K562 (cell line): ENCODE measurements at regions not wholly inside any gene's neighbourhood (a gene's known extent, or its start where the extent isn't known, plus 50 kb on each side); places are given as distances from the start of the nearest gene placed in this dataset.

ENCODE experiments used
- ATAC-seq: fragments of 200-7000 bp; cut with Tn5 transposase; 3 replicates; pipeline ENCODE4 v1.9.1; 2020; ENCODE audit warnings: moderate library complexity
- BruUV-seq: library from RNA; stranded (reverse); fragments of 400-500 nt; replicated peaks from 2 replicates; lab custom pipeline; 2021; lab: Mats Ljungman, UMichigan
- CTCF ChIA-PET: fragments of 300-600 bp; formaldehyde crosslinking; extraction: SDS; loops from one replicate; lab custom pipeline; 2021; ENCODE audit warnings: low intra/inter-chr PET ratio; lab: Yijun Ruan, JAX
- POLR2A ChIA-PET: fragments of 300-600, 350-650 bp; sonication (Branson Sonifier 250); formaldehyde crosslinking; extraction: SDS; loops from one replicate; lab custom pipeline; 2021; ENCODE audit warnings: antibody characterized with exemption, inconsistent platforms; lab: Yijun Ruan, JAX
- DNase-seq, 4 experiments: peaks; one replicate each; pipeline versions ENCODE4 v3.0.0 to v3.0.0-alpha.2; 2011 to 2018; ENCODE audit warnings: low spot score in 3 of 4, mixed read lengths in 3 of 4; ENCODE audit errors: extremely low read depth in 1 of 4
- FAIRE-seq: peaks from 2 replicates; lab custom pipeline; 2011; peaks lifted over from hg19 to GRCh38; lab: Jason Lieb, UNC
- H2AFZ ChIP-seq: 2 replicates; pipeline ENCODE4 v1.6.0; 2011; ENCODE audit warnings: low read depth, low read length, control low read depth, inconsistent platforms
- H3K27ac ChIP-seq: fragments of 200-600 bp; 3 replicates; pipeline ENCODE4 v1.8.0; 2011; ENCODE audit warnings: low read depth, mild to moderate bottlenecking, control low read depth, inconsistent platforms, low read length, moderate library complexity, mixed read lengths; ENCODE audit errors: extremely low read depth
- H3K27me3 ChIP-seq, 2 experiments: fragments of 300-600 bp in 1 of 2; 2 replicates in 1 of 2; 3 replicates in 1 of 2; pipeline versions ENCODE4 v1.6.0 to v1.8.0; 2011; ENCODE audit warnings: inconsistent platforms in 2 of 2, low read length in 2 of 2, mild to moderate bottlenecking in 1 of 2, mixed read lengths in 1 of 2, moderate library complexity in 1 of 2; ENCODE audit not compliant: control insufficient read depth in 2 of 2, insufficient read depth in 2 of 2
- H3K36me3 ChIP-seq: fragments of 300-600 bp; 3 replicates; pipeline ENCODE4 v1.8.0; 2011; ENCODE audit warnings: mild to moderate bottlenecking, low read length, inconsistent platforms; ENCODE audit not compliant: control insufficient read depth, insufficient read depth
- H3K4me1 ChIP-seq, 2 experiments: fragments of 200-600 bp in 1 of 2; replicated peaks in 1 of 2; 2 replicates in 1 of 2; 3 replicates in 1 of 2; pipeline versions ENCODE4 v1.5.1 to v1.8.0; 2011; ENCODE audit warnings: inconsistent platforms in 2 of 2, low read length in 2 of 2, mild to moderate bottlenecking in 1 of 2, mixed read lengths in 1 of 2, moderate library complexity in 1 of 2; ENCODE audit not compliant: control insufficient read depth in 2 of 2, insufficient read depth in 2 of 2
- H3K4me2 ChIP-seq: 2 replicates; pipeline ENCODE4 v1.6.1; 2011; ENCODE audit warnings: low read length, control low read depth, inconsistent platforms, mixed read lengths; ENCODE audit not compliant: insufficient read depth
- H3K4me3 ChIP-seq: fragments of 200-600 bp; sonication (generic), shearing (Covaris generic); 2 replicates; pipeline ENCODE4 v1.5.1; 2016; ENCODE audit warnings: control low read depth, inconsistent platforms
- H3K79me2 ChIP-seq: fragments of 200-600 bp; 3 replicates; pipeline ENCODE4 v1.8.0; 2011; ENCODE audit warnings: low read length, inconsistent platforms; ENCODE audit not compliant: control insufficient read depth, insufficient read depth
- H3K9ac ChIP-seq, 2 experiments: 2 replicates each; pipeline versions ENCODE4 v1.6.0 to v1.6.1; 2011; ENCODE audit warnings: low read depth in 2 of 2, low read length in 2 of 2, control low read depth in 1 of 2, inconsistent platforms in 1 of 2, mild to moderate bottlenecking in 1 of 2, mixed read lengths in 1 of 2; ENCODE audit not compliant: insufficient read depth in 1 of 2
- H3K9me1 ChIP-seq: one replicate; pipeline ENCODE4 v1.6.0; 2011; ENCODE audit warnings: inconsistent platforms, mild to moderate bottlenecking, low read length, moderate library complexity; ENCODE audit not compliant: control insufficient read depth, insufficient read depth
- H3K9me3 ChIP-seq: replicated peaks from 2 replicates; pipeline ENCODE4 v1.5.1; 2011; ENCODE audit warnings: low read depth, low read length, inconsistent platforms; ENCODE audit not compliant: control insufficient read depth, insufficient read depth
- H4K20me1 ChIP-seq: replicated peaks from 2 replicates; pipeline ENCODE4 v1.6.1; 2011; ENCODE audit warnings: low read length, inconsistent platforms, mixed read lengths; ENCODE audit not compliant: control insufficient read depth, insufficient read depth
- BRCA1 ChIP-seq, 2 experiments: fragments of 450-650 bp in 1 of 2; sonication (generic) in 1 of 2; formaldehyde crosslinking in 1 of 2; IDR thresholded peaks; 2 replicates each; pipeline versions ENCODE4 v1.5.0 to v1.6.1; 2017 to 2020; ENCODE audit warnings: mild to moderate bottlenecking in 1 of 2, missing genetic modification reagents in 1 of 2
- EZH2 ChIP-seq: IDR thresholded peaks from 2 replicates; pipeline ENCODE4 v1.6.1; 2012; ENCODE audit warnings: low read depth, mild to moderate bottlenecking, inconsistent platforms, low read length, borderline replicate concordance
- KLF13 ChIP-seq: fragments of 450-650 bp; IDR thresholded peaks from 2 replicates; pipeline ENCODE4 v1.6.1; 2016; ENCODE audit warnings: missing genetic modification characterization, low read depth, mild to moderate bottlenecking, missing compliant biosample characterization, moderate library complexity, borderline replicate concordance
- MCM3 ChIP-seq: fragments of 450-650 bp; IDR thresholded peaks from 2 replicates; pipeline ENCODE4 v1.6.1; 2016
- NFE2L1 ChIP-seq: fragments of 450-650 bp; IDR thresholded peaks from 2 replicates; pipeline ENCODE4 v1.6.1; 2016; ENCODE audit warnings: missing genetic modification characterization, low read depth, mild to moderate bottlenecking, missing compliant biosample characterization, moderate library complexity, borderline replicate concordance
- PYGO2 ChIP-seq: fragments of 450-650 bp; IDR thresholded peaks from 2 replicates; pipeline ENCODE4 v1.6.1; 2016; ENCODE audit warnings: mild to moderate bottlenecking, missing genetic modification characterization, moderate library complexity, missing compliant biosample characterization
- RCOR1 ChIP-seq, 2 experiments: IDR thresholded peaks; 2 replicates each; pipeline ENCODE4 v1.6.1; 2012; ENCODE audit warnings: low read depth in 2 of 2, low read length in 2 of 2, borderline replicate concordance in 1 of 2, improper control_type of control experiment in 1 of 2
- SMARCA5 ChIP-seq: fragments of 450-650 bp; IDR thresholded peaks from 2 replicates; pipeline ENCODE4 v1.6.1; 2016
- THAP7 ChIP-seq: fragments of 250-450 bp; sonication (Bioruptor Pico); IDR thresholded peaks from 2 replicates; pipeline ENCODE4 v1.5.0; 2021
- THRA ChIP-seq: fragments of 450-650 bp; IDR thresholded peaks from 2 replicates; pipeline ENCODE4 v1.6.1; 2017; ENCODE audit warnings: mild to moderate bottlenecking, moderate library complexity
- ZEB2 ChIP-seq: fragments of 450-650 bp; IDR thresholded peaks from 2 replicates; pipeline ENCODE4 v1.6.1; 2016
- WGBS: fragments of 100-300 bp; shearing (Covaris generic); methylation state at CpG from one replicate; pipeline ENCODE4 v1.1.6; 2016; ENCODE audit warnings: low coverage, mixed read lengths; ENCODE audit not compliant: insufficient coverage; ENCODE audit errors: missing lambda C conversion rate; 5-methylcytosine and 5-hydroxymethylcytosine counted together
- in situ Hi-C: fragments of 300-500 bp; cut with MboI; formaldehyde crosslinking; loops from 4 replicates; pipeline ENCODE4 v1.15.0; 2018; ENCODE audit warnings: inconsistent platforms, mixed read lengths
- intact Hi-C: fragments of 100-400 bp; cut with micrococcal nuclease; formaldehyde crosslinking; loops from 2 replicates; pipeline ENCODE4 v1.14.2; 2022

- FAIRE-seq = no peak
- no peak for ATAC-seq
- no peak for TF ChIP-seq ZEB2
- no peak for TF ChIP-seq KLF13
- TF ChIP-seq THAP7 = no peak
- no peak for TF ChIP-seq SMARCA5
- TF ChIP-seq RCOR1 (IDR thresholded peaks at IDR 0.05; ENCODE audit: borderline replicate concordance in 1 of 2, low read depth in 2 of 2, low read length in 2 of 2) = no peak
- TF ChIP-seq PYGO2 (tag) = no peak
- no peak for TF ChIP-seq BRCA1 (IDR thresholded peaks at IDR 0.05)
- TF ChIP-seq BRCA1 (CRISPR knock-in tag; IDR thresholded peaks at IDR 0.05) = no peak
- no peak for TF ChIP-seq THRA
- TF ChIP-seq MCM3 = no peak
- no peak for TF ChIP-seq EZH2
- no peak for TF ChIP-seq NFE2L1
Measured at GRCh38 chrX:129188231-129188630, 335.1 kb downstream of the SMARCA1 start.

More at GRCh38 chrX:129188231-129188630, 335.1 kb downstream of the SMARCA1 start:
- H3K9ac ChIP-seq = no peak overlapping the region
- ChIA-PET CTCF (no interaction called here), POLR2A (no interaction called here)
- in situ Hi-C loops = no loop called here
- H2AFZ ChIP-seq = no peak overlapping the region
- no peaks in the 10 kb centered on the region for H3K4me1 ChIP-seq
- intact Hi-C loops = no loop called here
- no peaks in the 10 kb centered on the region for H3K9me1 ChIP-seq
- H3K27me3 ChIP-seq = no peaks in the 10 kb centered on the region
- no peaks in the 10 kb centered on the region for H3K36me3 ChIP-seq
- no peak for DNase-seq
- no peak overlapping the region for H3K4me3 ChIP-seq
- WGBS = 0% methylated on average over 5 of the region's 6 CpGs
- H3K9me3 ChIP-seq = no peaks in the 10 kb centered on the region
- no peak overlapping the region for H3K4me2 ChIP-seq
- BruUV-seq = no TSS peak
- H4K20me1 ChIP-seq = no peaks in the 10 kb centered on the region
- H3K79me2 ChIP-seq = no peaks in the 10 kb centered on the region
- no peak overlapping the region for H3K27ac ChIP-seq
